GM20000 (cell line): ENCODE measurements at regions not wholly inside any gene's neighbourhood (a gene's known extent, or its start where the extent isn't known, plus 50 kb on each side); places are given as distances from the start of the nearest gene placed in this dataset.

Source experiments
- DNase-seq: peaks from one replicate; pipeline ENCODE4 v3.0.0; 2012; ENCODE audit warnings: low spot score
- CTCF ChIP-seq: IDR thresholded peaks from 2 replicates; pipeline ENCODE4 v1.5.1; 2012; ENCODE audit warnings: mild to moderate bottlenecking, control low read depth; ENCODE audit errors: extremely low read depth, missing control alignments

GRCh38 chr9:12933957-12934356, 159.1 kb downstream of the LURAP1L start:
- DNase-seq: no peak
- TF ChIP-seq CTCF: no peak

GRCh38 chr9:12934545-12935272, 159.9 kb downstream of the LURAP1L start:
- no peak for TF ChIP-seq CTCF
- DNase-seq: no peak

GRCh38 chr9:12935714-12936113, 160.9 kb downstream of the LURAP1L start:
- DNase-seq: no peak

GRCh38 chr9:12954441-12954840, 179.6 kb downstream of the LURAP1L start:
- TF ChIP-seq CTCF: no peak

More at GRCh38 chr9:12935714-12936113, 160.9 kb downstream of the LURAP1L start:
- TF ChIP-seq CTCF: no peak

GRCh38 chr9:12955510-12956163, 180.8 kb downstream of the LURAP1L start:
- TF ChIP-seq CTCF: no peak
- no peak for DNase-seq

More at GRCh38 chr9:12954441-12954840, 179.6 kb downstream of the LURAP1L start:
- DNase-seq: no peak

- no peak for DNase-seq
- TF ChIP-seq CTCF: no peak
Measured at GRCh38 chr9:12956261-12956660, 181.4 kb downstream of the LURAP1L start.

- no peak for DNase-seq
Measured at GRCh38 chr9:12956805-12957204, 182.0 kb downstream of the LURAP1L start.

More at GRCh38 chr9:12956805-12957204, 182.0 kb downstream of the LURAP1L start:
- TF ChIP-seq CTCF: no peak
